ENCODE measurements at regions not wholly inside any gene's neighbourhood (a gene's known extent, or its start where the extent isn't known, plus 50 kb on each side); places are given as distances from the start of the nearest gene placed in this dataset.
"Not testable (repeated sequence)": the region's sequence is repeated elsewhere in the genome, so short reads cannot be mapped to it uniquely, and the experiment has no call there.

DNA sequence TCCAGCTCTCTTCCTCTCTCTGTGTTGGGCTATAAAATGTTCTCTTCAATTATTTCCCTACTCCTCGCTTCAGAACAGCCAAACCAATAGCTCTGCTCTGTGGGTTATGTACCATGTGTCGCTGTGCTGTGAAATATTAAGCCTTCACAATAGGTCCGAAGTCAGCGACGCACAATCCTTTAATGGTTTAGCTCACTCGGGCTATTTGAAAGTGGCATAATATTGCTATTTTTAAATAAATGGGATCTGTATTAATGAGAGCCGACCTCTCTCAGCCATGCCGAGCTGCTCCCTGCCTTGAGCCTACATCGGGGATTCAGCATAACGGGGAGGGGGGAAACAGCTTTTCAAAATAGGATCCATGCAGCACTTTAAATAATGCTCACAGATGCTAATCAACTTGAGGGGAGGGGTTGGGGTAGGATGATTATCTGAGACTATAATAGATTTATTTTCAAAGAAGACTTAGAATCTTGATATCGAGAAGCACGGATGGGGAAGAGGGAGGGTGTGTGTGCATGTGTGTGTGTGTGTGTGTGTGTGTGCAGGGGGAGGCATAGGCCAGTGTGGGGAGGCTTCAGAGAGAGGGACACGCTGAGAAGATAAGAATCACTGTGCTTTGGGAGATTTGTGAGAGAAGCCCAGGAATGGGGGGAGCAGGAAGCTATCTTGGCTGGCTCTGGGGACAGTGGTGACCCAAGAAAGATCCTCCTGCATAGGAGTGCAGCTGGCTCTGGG lies 271.5 kb downstream of the NXPE2 start:
- DNase-seq = no peak

- DNase-seq = no peak
Observed at GRCh38 chr11:114953039-114953438, 274.7 kb downstream of the NXPE2 start.

DNA sequence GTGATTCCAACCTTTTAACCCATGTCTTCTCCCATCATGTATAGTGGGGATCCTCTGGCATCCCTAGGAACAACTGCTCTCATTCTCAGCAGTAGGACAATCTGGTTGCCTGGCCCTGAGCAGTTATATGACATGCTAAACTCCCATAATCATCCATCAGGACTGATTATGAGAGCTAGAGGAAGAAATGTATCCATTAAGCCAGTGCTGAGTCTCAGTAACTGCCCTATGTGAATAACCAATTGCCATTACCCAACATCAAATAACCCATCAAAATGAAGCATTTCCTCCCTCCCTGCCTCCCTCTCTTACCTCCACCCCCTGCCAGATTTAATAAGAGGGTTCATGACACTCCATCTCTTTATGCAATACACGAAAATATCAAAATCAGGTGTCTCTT lies 277.6 kb downstream of the NXPE2 start:
- no peak for DNase-seq

DNA sequence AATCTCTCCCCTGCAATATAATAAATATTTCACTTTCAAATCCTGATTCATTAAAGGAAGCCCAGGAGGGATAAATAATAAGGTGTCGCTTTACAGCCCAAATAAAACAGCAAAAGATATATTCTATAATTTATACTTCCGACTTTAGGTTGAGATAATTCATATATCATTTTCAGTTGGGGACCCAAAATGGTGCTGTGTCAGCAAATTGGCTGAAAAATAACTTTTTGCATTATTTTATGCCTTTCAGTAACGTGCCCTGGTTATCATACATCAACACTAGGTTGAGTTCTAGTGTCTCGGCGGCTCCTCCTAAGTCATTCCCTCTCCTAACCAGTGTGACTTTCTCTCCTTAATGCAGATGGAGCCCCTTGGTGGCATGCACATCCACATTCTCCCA lies 278.2 kb downstream of the NXPE2 start:
- no peak for DNase-seq

- DNase-seq = no peak
Observed at GRCh38 chr11:114959953-114960505, 281.7 kb downstream of the NXPE2 start.

DNA sequence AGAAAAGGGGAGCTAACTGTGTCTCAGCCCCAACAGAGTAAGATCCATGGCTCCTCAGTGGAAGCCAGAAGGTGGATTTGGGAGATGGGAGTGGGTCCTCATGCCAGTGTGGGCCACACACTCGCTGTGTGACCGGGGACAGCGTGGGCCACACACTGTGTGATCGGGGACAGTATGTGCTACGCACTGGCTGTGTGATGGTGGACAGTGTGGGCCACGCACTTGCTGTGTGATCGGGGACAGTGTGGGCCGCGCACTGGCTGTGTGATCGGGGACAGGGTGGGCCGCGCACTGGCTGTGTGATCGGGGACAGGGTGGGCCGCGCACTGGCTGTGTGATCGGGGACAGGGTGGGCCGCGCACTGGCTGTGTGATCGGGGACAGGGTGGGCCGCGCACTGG lies 282.5 kb downstream of the NXPE2 start:
- not testable (repeated sequence) for DNase-seq

DNA sequence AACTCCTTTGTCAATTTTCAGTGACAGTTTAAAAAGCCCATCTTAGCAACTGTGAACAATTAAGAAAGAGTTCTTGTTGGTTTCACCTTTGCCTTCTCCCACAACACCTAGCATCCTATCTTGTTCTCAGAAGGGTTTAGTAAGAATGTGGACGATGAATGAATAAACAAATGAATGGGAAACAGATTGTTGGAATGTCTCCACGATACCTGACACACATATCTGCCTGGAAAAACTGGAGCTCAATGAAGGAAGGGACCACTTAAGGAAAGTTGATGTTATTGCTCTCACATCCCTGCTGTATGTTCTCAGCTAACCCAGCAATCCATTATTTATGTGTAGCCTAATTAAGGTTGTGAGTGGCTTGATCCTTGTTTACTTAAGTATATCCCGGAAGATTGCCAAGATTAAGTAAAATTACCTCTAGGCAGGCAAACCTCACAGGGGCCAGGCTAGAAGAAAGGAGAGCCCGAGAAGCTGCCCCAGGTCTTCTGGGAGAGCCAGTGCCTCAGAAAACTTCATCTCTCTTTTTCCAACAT lies 286.4 kb downstream of the NXPE2 start:
- DNase-seq = no peak

DNA sequence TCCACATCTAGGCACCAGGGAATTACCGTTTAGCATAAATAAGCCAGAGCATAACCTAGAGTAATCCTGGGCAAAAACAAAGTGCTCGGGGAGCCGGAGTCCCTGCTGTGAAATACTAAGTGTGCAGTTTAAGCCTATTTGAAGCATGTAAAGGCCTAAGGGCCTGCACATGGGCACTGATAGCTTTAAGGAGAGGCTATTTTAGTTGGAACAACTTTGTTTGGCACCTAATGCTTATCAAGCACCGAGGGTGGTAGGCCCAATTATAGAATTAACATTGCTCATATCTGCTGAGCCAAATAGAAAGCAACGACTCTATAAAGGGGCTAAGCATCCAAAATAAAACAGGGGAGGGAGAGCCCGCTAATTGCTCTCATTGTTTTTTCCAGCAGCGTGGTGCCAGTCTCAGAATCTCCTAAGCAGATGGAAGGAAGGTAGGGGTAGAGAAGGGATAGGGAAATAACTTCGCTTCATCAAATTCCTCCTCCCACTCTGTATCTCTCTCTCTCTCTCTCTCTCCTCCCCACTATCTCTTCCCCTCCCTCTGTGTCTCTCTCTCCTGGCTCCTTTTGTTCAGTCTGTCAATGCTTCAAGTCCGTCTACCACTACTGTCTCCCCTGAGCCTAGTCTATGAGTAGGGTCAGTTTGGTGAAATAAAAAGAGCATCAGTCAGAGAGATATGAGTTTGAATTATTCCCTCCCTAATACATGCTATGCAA lies 292.8 kb downstream of the NXPE2 start:
- no peak for DNase-seq

GRCh38 chr11:114972105-114972504 lies 293.8 kb downstream of the NXPE2 start:
- no peak for DNase-seq

- no peak for DNase-seq
Observed at GRCh38 chr11:114977651-114978050, 299.3 kb downstream of the NXPE2 start.

- no peak for DNase-seq
Observed at GRCh38 chr11:114982141-114982540, 303.8 kb downstream of the NXPE2 start.

- DNase-seq = no peak
Observed at GRCh38 chr11:114984611-114985163, 306.4 kb downstream of the NXPE2 start.

- DNase-seq = no peak
Observed at GRCh38 chr11:114986365-114986764, 308.0 kb downstream of the NXPE2 start.

- no peak for DNase-seq
Observed at GRCh38 chr11:114987186-114987760, 308.9 kb downstream of the NXPE2 start.

GRCh38 chr11:114988644-114989043 lies 310.3 kb downstream of the NXPE2 start:
- DNase-seq = no peak

DNA sequence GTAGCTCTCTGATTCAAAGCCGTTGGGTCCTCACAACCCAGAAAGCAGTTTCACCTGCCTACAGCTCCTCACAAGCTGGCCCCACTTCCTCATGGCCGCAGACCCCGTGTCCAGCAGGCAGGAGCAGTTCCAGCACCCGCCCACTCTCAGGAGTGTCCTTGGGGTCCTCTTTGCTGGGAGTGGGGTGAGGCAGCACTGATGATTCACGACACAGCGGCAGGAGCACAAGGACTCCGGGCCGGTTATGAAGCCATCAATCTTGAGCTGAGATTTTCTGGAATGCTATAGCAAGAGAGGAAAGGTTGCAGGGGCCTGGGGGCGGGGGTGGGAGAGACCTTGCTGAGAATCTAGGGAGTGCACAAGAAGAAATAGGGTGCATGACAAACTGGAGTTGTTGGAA lies 311.2 kb downstream of the NXPE2 start:
- DNase-seq = no peak

DNA sequence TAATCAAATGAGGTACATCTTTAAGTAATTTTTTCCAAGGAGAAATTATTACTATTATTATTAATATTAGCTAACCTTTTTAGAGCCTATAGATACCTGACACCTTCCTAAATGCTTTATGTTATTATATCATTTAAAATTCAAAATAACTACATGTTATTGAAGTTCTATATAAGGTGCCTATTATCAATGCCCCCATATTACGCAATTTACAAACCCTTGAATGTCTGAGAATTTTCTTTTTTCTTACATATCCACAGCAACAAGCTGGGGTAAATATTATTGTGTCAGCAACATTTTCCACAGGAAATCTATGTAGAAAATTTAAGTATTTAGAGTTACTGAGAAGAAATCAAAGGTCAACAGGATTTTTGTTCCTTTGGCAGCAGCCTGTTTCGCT lies 327.3 kb downstream of the NXPE2 start:
- no peak for DNase-seq

DNA sequence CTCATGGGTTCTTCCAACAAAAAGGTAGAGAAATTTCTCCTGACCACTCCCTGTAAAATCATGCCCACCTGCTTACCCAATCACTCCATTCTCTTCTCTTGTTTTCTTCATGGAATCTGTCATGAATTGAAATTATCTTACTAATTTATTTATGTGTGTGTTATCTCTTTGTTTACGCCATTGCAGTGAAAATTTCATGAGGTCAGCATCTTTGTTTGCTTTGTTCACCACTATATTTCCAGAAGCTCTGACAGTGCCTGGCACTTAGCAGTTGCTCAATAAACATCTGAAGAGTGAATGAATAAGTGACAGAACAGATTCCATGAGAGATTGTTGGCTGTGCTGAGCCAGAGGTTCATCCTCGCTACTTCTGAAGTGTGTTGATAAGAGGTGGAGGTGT lies 329.5 kb downstream of the NXPE2 start:
- no peak for DNase-seq

- DNase-seq = no peak
Observed at GRCh38 chr11:115008799-115009198, 330.5 kb downstream of the NXPE2 start.

DNA sequence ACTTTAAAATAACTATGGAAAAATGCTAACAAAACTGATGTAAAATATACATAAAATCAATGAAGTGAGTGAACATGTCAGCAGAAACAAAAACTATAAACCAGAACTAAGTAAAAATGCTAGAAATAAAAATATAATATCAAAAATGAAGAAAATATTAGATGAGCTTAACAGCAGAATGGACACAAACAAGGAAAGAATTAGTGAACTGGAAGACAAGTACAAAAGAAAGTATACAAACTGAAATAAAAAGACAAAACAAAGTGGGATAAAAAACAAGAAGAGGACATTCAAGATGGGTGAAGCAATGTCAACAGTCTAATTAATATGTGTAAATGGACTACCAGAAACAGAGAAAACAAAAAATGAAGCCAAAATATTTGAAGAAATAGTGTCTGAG lies 339.2 kb downstream of the NXPE2 start:
- DNase-seq = no peak

- no peak for DNase-seq
Observed at GRCh38 chr11:115030166-115030565, 351.8 kb downstream of the NXPE2 start.

DNA sequence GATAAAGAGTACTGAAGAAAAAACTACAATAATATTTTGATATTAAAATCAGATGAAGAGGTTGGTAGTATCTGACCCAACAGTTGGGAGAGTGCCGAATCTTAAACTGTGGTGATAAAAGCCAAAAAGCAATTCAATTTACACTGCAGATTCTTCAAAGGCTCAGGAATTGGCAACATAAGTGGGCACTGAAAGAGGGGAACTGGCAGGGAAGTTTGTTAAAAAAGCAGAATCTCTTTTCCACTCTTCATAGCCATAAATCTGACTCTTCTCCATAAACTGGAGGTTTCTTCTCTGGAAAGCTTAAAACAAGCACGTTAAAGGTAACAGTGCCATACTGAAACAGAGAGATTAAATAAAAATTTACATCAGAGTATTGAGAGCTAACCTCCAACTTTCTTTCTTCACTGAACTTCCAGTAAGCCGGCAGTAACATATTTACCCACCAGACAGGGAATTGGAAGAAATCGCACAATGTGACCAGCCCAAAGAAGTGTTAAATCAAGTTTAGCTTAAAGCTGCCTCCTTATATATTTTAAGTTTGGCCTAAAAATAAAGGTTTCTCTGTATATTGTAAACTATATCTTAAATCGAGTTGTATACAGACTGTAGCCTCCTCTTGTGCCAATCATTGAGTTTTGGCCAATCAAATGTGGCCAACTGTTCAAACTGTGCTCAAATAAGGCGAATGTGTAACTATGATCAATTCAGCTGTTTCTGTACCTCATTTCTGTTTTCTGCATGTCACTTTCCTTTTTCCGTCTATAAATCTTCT lies 358.3 kb downstream of the NXPE2 start:
- no peak for DNase-seq

GRCh38 chr11:115042002-115042401 lies 363.7 kb downstream of the NXPE2 start:
- no peak for DNase-seq

Measured in activated CD4-positive, alpha-beta T cell treated with anti-CD3 and anti-CD28 coated beads, Interleukin-2, amount 50 U/mL, for 48 hours (primary cell).